ENCODE measurements at regions not wholly inside any gene's neighbourhood (a gene's known extent, or its start where the extent isn't known, plus 50 kb on each side); places are given as distances from the start of the nearest gene placed in this dataset.

- intact Hi-C loops (cut with micrococcal nuclease), result loop anchor here (1.0 to 10.0 kb wide), 4 partner anchors 45 to 1409 kb away; partner anchors contain the start of gene UBE2N (in 1 of the 2)
- H3K27me3 Mint-ChIP-seq, result no peaks in the 10 kb centered on the region
- H3K9me3 Mint-ChIP-seq, result peaks cover 0 to 6% (median 0%) of the 10 kb centered on the region in 11 donors
- Histone ChIP-seq H3K36me3 (ENCODE audit: control insufficient read depth in 2 of 3, insufficient read depth in 3 of 3, low read length in 3 of 3) (no peaks in the 10 kb centered on the region), H3K27me3 (ENCODE audit: control insufficient read depth in 2 of 2, insufficient read depth in 2 of 2, low read length in 2 of 2) (no peaks in the 10 kb centered on the region), H3K27ac (ENCODE audit: low read depth, low read length) (peak overlapping the region; percentile 76), H3K9me3 (ENCODE audit: control insufficient read depth in 2 of 3, low read length in 3 of 3) (no peaks in the 10 kb centered on the region), H3K4me1 (ENCODE audit: control insufficient read depth in 2 of 2, insufficient read depth in 2 of 2, low read length in 2 of 2) (peaks cover 65 to 79% of the 10 kb centered on the region in 2 donors), H3K4me3 (ENCODE audit: low read length) (peak overlapping the region; percentile 52)
- H3K4me3 Mint-ChIP-seq, result peak overlapping the region; percentile 84 to 99 (median 91)
- H3K27ac Mint-ChIP-seq, result peak overlapping the region; percentile 95 to 100 (median 99)
- no peak for ATAC-seq
- ChIA-PET POLR2A (interaction anchor here (0.6 to 15.9 kb wide), 9 partner anchors 10 to 159 kb away, joined by 3 to 377 read pairs (median 5); partner anchors contain the start of gene BTG1), CTCF (interaction anchor here (0.7 kb wide), 1 partner anchor 53 kb away, joined by 3 read pairs; no protein-coding TSS in a partner anchor)
- H3K36me3 Mint-ChIP-seq, result peaks cover 0 to 13% (median 7%) of the 10 kb centered on the region in 5 donors
- peaks cover 49 to 100% (median 94%) of the 10 kb centered on the region in 7 donors for H3K4me1 Mint-ChIP-seq
- no peak for DNase-seq
Observed at GRCh38 chr12:92035477-92035876, 110.2 kb downstream of the BTG1 start.

GRCh38 chr12:92034858-92035401, 110.7 kb downstream of the BTG1 start:
- Histone ChIP-seq H3K9me3 (ENCODE audit: control insufficient read depth in 2 of 3, low read length in 3 of 3) (no peaks in the 10 kb centered on the region), H3K4me1 (ENCODE audit: control insufficient read depth in 2 of 2, insufficient read depth in 2 of 2, low read length in 2 of 2) (peaks cover 71 to 81% of the 10 kb centered on the region in 2 donors), H3K36me3 (ENCODE audit: control insufficient read depth in 2 of 3, insufficient read depth in 3 of 3, low read length in 3 of 3) (no peaks in the 10 kb centered on the region), H3K27me3 (ENCODE audit: control insufficient read depth in 2 of 2, insufficient read depth in 2 of 2, low read length in 2 of 2) (no peaks in the 10 kb centered on the region), H3K4me3 (ENCODE audit: low read length) (peak overlapping the region; percentile 52), H3K27ac (ENCODE audit: low read depth, low read length) (peak overlapping the region; percentile 76)
- DNase-seq (peak; percentile 26 to 79 (median 71)), ATAC-seq (peak; percentile 54)
- H3K4me1 Mint-ChIP-seq, result peaks cover 49 to 100% (median 94%) of the 10 kb centered on the region in 7 donors
- intact Hi-C loops (cut with micrococcal nuclease), result loop anchor here (1.0 to 10.0 kb wide), 5 partner anchors 21 to 1410 kb away; partner anchors contain the start of gene UBE2N (in 1 of the 2)
- H3K4me3 Mint-ChIP-seq, result peak overlapping the region; percentile 84 to 99 (median 91)
- H3K9me3 Mint-ChIP-seq, result peaks cover 0 to 6% (median 0%) of the 10 kb centered on the region in 11 donors
- H3K36me3 Mint-ChIP-seq, result peaks cover 0 to 13% (median 7%) of the 10 kb centered on the region in 5 donors
- H3K27ac Mint-ChIP-seq, result peak overlapping the region; percentile 95 to 100 (median 99)
- POLR2A ChIA-PET, result interaction anchor here (0.7 to 15.9 kb wide), 18 partner anchors 9 to 329 kb away, joined by 3 to 377 read pairs (median 4); partner anchors contain the start of gene BTG1
- CTCF ChIA-PET, result interaction anchor here (1.1 to 1.4 kb wide), 2 partner anchors 40 to 223 kb away, joined by 3 to 4 read pairs; no protein-coding TSS in a partner anchor
- H3K27me3 Mint-ChIP-seq, result no peaks in the 10 kb centered on the region

- Mint-ChIP-seq H3K27ac (peak overlapping the region in 8 of 9 donors; percentile 76 to 100 (median 98)), H3K4me1 (peaks cover 57 to 100% (median 97%) of the 10 kb centered on the region in 7 donors), H3K27me3 (no peaks in the 10 kb centered on the region), H3K36me3 (peaks cover 0 to 16% (median 7%) of the 10 kb centered on the region in 5 donors), H3K4me3 (peak overlapping the region in 5 of 10 donors; percentile 85 to 97 (median 88)), H3K9me3 (peaks cover 0 to 6% (median 0%) of the 10 kb centered on the region in 11 donors)
- POLR2A ChIA-PET, result interaction anchor here (0.6 to 15.9 kb wide), 22 partner anchors 10 to 456 kb away, joined by 3 to 377 read pairs (median 4); partner anchors contain the start of gene BTG1
- Histone ChIP-seq H3K27ac (ENCODE audit: low read depth, low read length) (peak overlapping the region; percentile 76), H3K36me3 (ENCODE audit: control insufficient read depth in 2 of 3, insufficient read depth in 3 of 3, low read length in 3 of 3) (no peaks in the 10 kb centered on the region), H3K4me3 (ENCODE audit: low read length) (no peak overlapping the region), H3K4me1 (ENCODE audit: control insufficient read depth in 2 of 2, insufficient read depth in 2 of 2, low read length in 2 of 2) (peaks cover 79 to 84% of the 10 kb centered on the region in 2 donors), H3K9me3 (ENCODE audit: control insufficient read depth in 2 of 3, low read length in 3 of 3) (no peaks in the 10 kb centered on the region), H3K27me3 (ENCODE audit: control insufficient read depth in 2 of 2, insufficient read depth in 2 of 2, low read length in 2 of 2) (no peaks in the 10 kb centered on the region)
- CTCF ChIA-PET, result interaction anchor here (0.5 to 1.4 kb wide), 7 partner anchors 10 to 534 kb away, joined by 3 to 4 read pairs (median 3); no protein-coding TSS in a partner anchor
- ATAC-seq, result no peak
- no peak for DNase-seq
- intact Hi-C loops (cut with micrococcal nuclease), result loop anchor here (1.0 to 10.0 kb wide), 4 partner anchors 22 to 1411 kb away; partner anchors contain the start of gene UBE2N (in 1 of the 2)
Observed at GRCh38 chr12:92034083-92034482, 111.6 kb downstream of the BTG1 start.

DNA sequence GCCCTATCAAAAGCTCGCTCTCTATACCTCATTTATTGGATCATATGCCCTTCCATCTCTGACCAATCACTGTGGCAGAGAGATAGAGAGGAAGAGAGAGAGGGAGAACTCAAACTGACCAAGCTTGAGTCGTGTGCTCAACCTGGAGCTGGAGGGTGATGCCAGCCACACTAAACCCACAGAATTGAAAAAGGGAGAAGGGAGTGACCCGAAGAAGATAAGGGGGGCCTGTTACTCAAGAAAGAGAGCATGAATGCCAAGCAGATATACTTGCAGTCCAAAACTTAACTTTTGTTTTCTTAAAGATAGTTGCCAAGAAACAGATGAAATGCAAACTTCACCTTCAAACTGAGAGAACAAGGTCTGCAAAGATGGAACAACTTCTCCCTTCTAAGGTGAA, 112.7 kb downstream of the BTG1 start:
- no peak for DNase-seq
- ATAC-seq, result no peak
- peaks cover 59 to 100% (median 97%) of the 10 kb centered on the region in 7 donors for H3K4me1 Mint-ChIP-seq
- ChIA-PET POLR2A (interaction anchor here (0.5 to 15.9 kb wide), 21 partner anchors 11 to 451 kb away, joined by 3 to 377 read pairs (median 6); partner anchors contain the start of gene BTG1), CTCF (interaction anchor here (1.3 kb wide), 1 partner anchor 11 kb away, joined by 3 read pairs; no protein-coding TSS in a partner anchor)
- H3K9me3 ChIP-seq (ENCODE audit: control insufficient read depth in 2 of 3, low read length in 3 of 3), result no peaks in the 10 kb centered on the region
- peak overlapping the region; percentile 4 to 86 (median 49) for H3K4me3 Mint-ChIP-seq
- H3K9me3 Mint-ChIP-seq, result peaks cover 0 to 9% (median 0%) of the 10 kb centered on the region in 11 donors
- H3K36me3 ChIP-seq (ENCODE audit: control insufficient read depth in 2 of 3, insufficient read depth in 3 of 3, low read length in 3 of 3), result no peaks in the 10 kb centered on the region
- H3K36me3 Mint-ChIP-seq, result peaks cover 0 to 23% (median 5%) of the 10 kb centered on the region in 5 donors
- peaks cover 84 to 90% of the 10 kb centered on the region in 2 donors for H3K4me1 ChIP-seq (ENCODE audit: control insufficient read depth in 2 of 2, insufficient read depth in 2 of 2, low read length in 2 of 2)
- H3K27me3 ChIP-seq (ENCODE audit: control insufficient read depth in 2 of 2, insufficient read depth in 2 of 2, low read length in 2 of 2), result no peaks in the 10 kb centered on the region
- peak overlapping the region; percentile 76 for H3K27ac ChIP-seq (ENCODE audit: low read depth, low read length)
- no peaks in the 10 kb centered on the region for H3K27me3 Mint-ChIP-seq
- intact Hi-C loops (cut with micrococcal nuclease), result loop anchor here in 1 of 2 donors (10.0 kb wide), 1 partner anchor 1412 kb away; the partner anchor contains the start of gene UBE2N
- peak overlapping the region; percentile 13 for H3K4me3 ChIP-seq (ENCODE audit: low read length)
- peak overlapping the region; percentile 36 to 99 (median 96) for H3K27ac Mint-ChIP-seq

DNA sequence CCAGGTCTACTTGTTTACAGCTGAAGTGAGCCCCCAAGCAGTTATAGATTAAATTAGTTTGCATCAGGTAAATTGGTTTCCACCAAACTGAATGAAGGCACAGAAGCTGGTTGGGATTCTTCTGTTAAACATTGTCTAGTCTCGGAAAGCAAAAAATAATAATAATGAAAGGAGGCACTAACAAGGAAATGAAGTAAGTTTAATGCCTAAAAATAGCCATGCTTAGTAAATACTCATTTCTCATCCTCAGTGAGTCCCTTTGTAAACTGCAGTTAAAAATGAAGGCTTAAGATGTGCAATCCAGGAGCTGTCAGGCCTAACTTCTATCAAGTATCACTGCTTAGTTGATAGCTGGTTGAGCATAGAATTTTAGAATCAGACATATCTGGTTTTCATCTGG, 113.5 kb downstream of the BTG1 start:
- Histone ChIP-seq H3K36me3 (ENCODE audit: control insufficient read depth in 2 of 3, insufficient read depth in 3 of 3, low read length in 3 of 3) (no peaks in the 10 kb centered on the region), H3K4me3 (ENCODE audit: low read length) (peak overlapping the region; percentile 12), H3K9me3 (ENCODE audit: control insufficient read depth in 2 of 3, low read length in 3 of 3) (no peaks in the 10 kb centered on the region), H3K4me1 (ENCODE audit: control insufficient read depth in 2 of 2, insufficient read depth in 2 of 2, low read length in 2 of 2) (peaks cover 83 to 94% of the 10 kb centered on the region in 2 donors), H3K27me3 (ENCODE audit: control insufficient read depth in 2 of 2, insufficient read depth in 2 of 2, low read length in 2 of 2) (no peaks in the 10 kb centered on the region), H3K27ac (ENCODE audit: low read depth, low read length) (peak overlapping the region; percentile 76)
- H3K36me3 Mint-ChIP-seq, result peaks cover 0 to 25% (median 3%) of the 10 kb centered on the region in 5 donors
- peak overlapping the region in 8 of 10 donors; percentile 69 to 87 (median 79) for H3K4me3 Mint-ChIP-seq
- POLR2A ChIA-PET, result interaction anchor here (1.1 to 15.9 kb wide), 15 partner anchors 10 to 154 kb away, joined by 4 to 377 read pairs (median 15); partner anchors contain the start of gene BTG1
- DNase-seq (no peak), ATAC-seq (no peak)
- intact Hi-C loops (cut with micrococcal nuclease), result loop anchor here in 1 of 2 donors (10.0 kb wide), 1 partner anchor 1413 kb away; the partner anchor contains the start of gene UBE2N
- CTCF ChIA-PET, result interaction anchor here (2.0 to 2.5 kb wide), 5 partner anchors 10 to 155 kb away, joined by 6 to 23 read pairs (median 12); partner anchors contain the start of gene BTG1
- no peaks in the 10 kb centered on the region for H3K27me3 Mint-ChIP-seq
- peaks cover 0 to 9% (median 0%) of the 10 kb centered on the region in 11 donors for H3K9me3 Mint-ChIP-seq
- H3K27ac Mint-ChIP-seq, result peak overlapping the region; percentile 90 to 99 (median 96)
- peaks cover 59 to 100% (median 97%) of the 10 kb centered on the region in 7 donors for H3K4me1 Mint-ChIP-seq

GRCh38 chr12:92030618-92031017, 115.0 kb downstream of the BTG1 start:
- Histone ChIP-seq H3K4me1 (ENCODE audit: control insufficient read depth in 2 of 2, insufficient read depth in 2 of 2, low read length in 2 of 2) (peaks cover 75 to 80% of the 10 kb centered on the region in 2 donors), H3K27me3 (ENCODE audit: control insufficient read depth in 2 of 2, insufficient read depth in 2 of 2, low read length in 2 of 2) (no peaks in the 10 kb centered on the region), H3K27ac (ENCODE audit: low read depth, low read length) (peak overlapping the region; percentile 68), H3K9me3 (ENCODE audit: control insufficient read depth in 2 of 3, low read length in 3 of 3) (no peaks in the 10 kb centered on the region), H3K4me3 (ENCODE audit: low read length) (peak overlapping the region; percentile 2), H3K36me3 (ENCODE audit: control insufficient read depth in 2 of 3, insufficient read depth in 3 of 3, low read length in 3 of 3) (no peaks in the 10 kb centered on the region)
- Mint-ChIP-seq H3K27ac (peak overlapping the region; percentile 92 to 99 (median 97)), H3K4me1 (peaks cover 52 to 100% (median 95%) of the 10 kb centered on the region in 7 donors), H3K4me3 (peak overlapping the region; percentile 74 to 88 (median 80)), H3K27me3 (no peaks in the 10 kb centered on the region), H3K9me3 (peaks cover 0 to 9% (median 0%) of the 10 kb centered on the region in 11 donors), H3K36me3 (peaks cover 0 to 25% (median 3%) of the 10 kb centered on the region in 5 donors)
- DNase-seq, result peak; percentile 14 to 92 (median 88)
- intact Hi-C loops (cut with micrococcal nuclease), result loop anchor here (1.0 to 10.0 kb wide), 16 partner anchors 16 to 1414 kb away; partner anchors contain the start of gene UBE2N (in 1 of the 2)
- CTCF ChIA-PET, result interaction anchor here (0.6 to 2.5 kb wide), 18 partner anchors 12 to 453 kb away, joined by 3 to 23 read pairs (median 3); partner anchors contain the start of gene BTG1
- POLR2A ChIA-PET, result interaction anchor here (0.6 to 15.9 kb wide), 36 partner anchors 9 to 649 kb away, joined by 3 to 377 read pairs (median 4); partner anchors contain the start of gene BTG1
- ATAC-seq, result peak; percentile 95
